Cardiac fibroblast (primary cell): ENCODE measurements at regions not wholly inside any gene's neighbourhood (a gene's known extent, or its start where the extent isn't known, plus 50 kb on each side); places are given as distances from the start of the nearest gene placed in this dataset.
A peak's percentile ranks its signal among the peaks of the same experiment; 100 is the strongest.

Experiments used
- DNase-seq, 2 donors: peaks; one replicate each; pipeline versions ENCODE4 v3.0.0 to v3.0.0-alpha.2; 2010; ENCODE audit warnings: low read depth in 2 of 2
- H3K4me3 ChIP-seq, 2 donors: replicated peaks in 1 of 2; 1 replicate in 1 of 2; 2 replicates in 1 of 2; pipeline ENCODE4 v1.5.1; 2011; ENCODE audit warnings: low read depth in 2 of 2, low read length in 2 of 2, mild to moderate bottlenecking in 2 of 2, moderate library complexity in 1 of 2
- CTCF ChIP-seq: IDR thresholded peaks from one replicate; pipeline ENCODE4 v1.5.1; 2011; ENCODE audit warnings: low read depth, mild to moderate bottlenecking, low read length, inconsistent platforms

DNA sequence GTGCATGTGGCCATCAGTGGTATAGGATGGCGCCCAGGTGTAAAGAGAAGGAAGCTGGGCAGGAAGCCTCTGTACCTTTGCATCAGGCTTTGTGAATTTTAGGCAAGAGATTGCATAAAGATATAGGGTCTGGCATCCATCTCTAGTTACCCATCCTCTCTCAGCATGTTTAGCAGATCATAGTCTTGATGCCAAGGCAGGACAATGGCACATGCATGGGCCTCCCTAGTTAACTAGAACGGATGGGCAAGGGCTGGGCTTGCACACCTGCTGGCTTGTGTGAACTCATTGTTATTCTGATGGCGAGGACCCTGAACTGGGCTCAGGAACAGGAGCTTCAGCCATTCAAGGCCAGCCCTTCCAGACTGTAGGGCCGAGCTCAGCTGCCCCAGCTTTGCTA lies 229.2 kb upstream of the NCAM1 start:
- DNase-seq = no peak

GRCh38 chr11:112734207-112734606 lies 227.0 kb upstream of the NCAM1 start:
- peak; percentile 20 to 24 for DNase-seq
- H3K4me3 ChIP-seq = no peak overlapping the region
- TF ChIP-seq CTCF = no peak

More for the DNA sequence above, 229.2 kb upstream of the NCAM1 start:
- H3K4me3 ChIP-seq = no peak overlapping the region
- TF ChIP-seq CTCF = no peak

- no peak for TF ChIP-seq CTCF
- no peak overlapping the region for H3K4me3 ChIP-seq
- DNase-seq = no peak
Measured at GRCh38 chr11:112735470-112735869, 225.8 kb upstream of the NCAM1 start.

GRCh38 chr11:112744041-112744440 lies 217.2 kb upstream of the NCAM1 start:
- H3K4me3 ChIP-seq = no peak overlapping the region
- no peak for TF ChIP-seq CTCF
- DNase-seq = no peak

DNA sequence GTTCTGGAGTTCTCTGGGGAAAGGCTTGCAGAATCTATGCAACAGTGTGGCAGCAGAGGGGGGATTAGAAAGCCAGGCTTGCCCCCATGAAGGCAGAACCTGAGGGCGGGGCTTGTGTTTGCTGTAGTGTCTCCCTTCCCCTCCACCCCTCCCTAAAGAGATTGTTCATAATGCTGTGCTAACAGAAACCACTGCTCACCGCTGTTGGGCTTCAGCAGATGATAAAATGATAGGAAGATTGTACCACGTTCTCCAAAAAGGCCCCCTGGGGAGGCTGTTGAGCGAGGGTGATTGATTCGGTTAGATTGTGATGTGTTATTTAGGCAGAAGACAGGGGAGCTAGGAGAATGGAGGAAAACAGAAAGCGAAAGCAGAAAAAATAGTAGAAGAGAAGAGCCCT lies 215.2 kb upstream of the NCAM1 start:
- H3K4me3 ChIP-seq = no peak overlapping the region
- DNase-seq = no peak
- TF ChIP-seq CTCF = no peak

- no peak for TF ChIP-seq CTCF
- no peak for DNase-seq
- no peak overlapping the region for H3K4me3 ChIP-seq
Measured at GRCh38 chr11:112748252-112748651, 213.0 kb upstream of the NCAM1 start.
